NCI-H2196 treated with DMSO at 0.1 percent for 48 hours (cell line): ENCODE measurements at regions not wholly inside any gene's neighbourhood (a gene's known extent, or its start where the extent isn't known, plus 50 kb on each side); places are given as distances from the start of the nearest gene placed in this dataset.
A peak's percentile ranks its signal among the peaks of the same experiment; 100 is the strongest.

Experiments
- DNase-seq: peaks from one replicate; lab custom pipeline; 2025; ENCODE audit not compliant: unreplicated experiment; lab: John Stamatoyannopoulos, UW

- no peak for DNase-seq
Observed at GRCh38 chr11:119941636-119942411, 196.1 kb downstream of the TRIM29 start.

- no peak for DNase-seq
Observed at GRCh38 chr11:119941171-119941570, 196.7 kb downstream of the TRIM29 start.

GRCh38 chr11:119940401-119940976, 197.4 kb downstream of the TRIM29 start:
- no peak for DNase-seq

- DNase-seq: no peak
Observed at GRCh38 chr11:119937412-119937811, 200.5 kb downstream of the TRIM29 start.

GRCh38 chr11:119936426-119936825, 201.5 kb downstream of the TRIM29 start:
- no peak for DNase-seq

GRCh38 chr11:119935349-119935925, 202.5 kb downstream of the TRIM29 start:
- no peak for DNase-seq

- DNase-seq: no peak
Observed at GRCh38 chr11:119934866-119935265, 203.0 kb downstream of the TRIM29 start.

GRCh38 chr11:119934267-119934666, 203.6 kb downstream of the TRIM29 start:
- no peak for DNase-seq

- DNase-seq: no peak
Observed at GRCh38 chr11:119933584-119933983, 204.3 kb downstream of the TRIM29 start.

GRCh38 chr11:119932828-119933562, 204.0 kb upstream of the NECTIN1 start:
- no peak for DNase-seq

GRCh38 chr11:119928047-119928446, 199.0 kb upstream of the NECTIN1 start:
- DNase-seq: no peak

- no peak for DNase-seq
Observed at GRCh38 chr11:119924017-119924416, 195.0 kb upstream of the NECTIN1 start.

- DNase-seq: no peak
Observed at GRCh38 chr11:119921571-119921970, 192.6 kb upstream of the NECTIN1 start.

- no peak for DNase-seq
Observed at GRCh38 chr11:119920666-119921387, 191.8 kb upstream of the NECTIN1 start.

- DNase-seq: no peak
Observed at GRCh38 chr11:119919656-119920055, 190.7 kb upstream of the NECTIN1 start.

- no peak for DNase-seq
Observed at GRCh38 chr11:119918347-119918746, 189.3 kb upstream of the NECTIN1 start.

GRCh38 chr11:119916568-119916967, 187.6 kb upstream of the NECTIN1 start:
- no peak for DNase-seq

GRCh38 chr11:119912229-119912628, 183.2 kb upstream of the NECTIN1 start:
- peak; percentile 28 for DNase-seq

GRCh38 chr11:119910650-119911049, 181.7 kb upstream of the NECTIN1 start:
- DNase-seq: no peak

GRCh38 chr11:119910051-119910450, 181.1 kb upstream of the NECTIN1 start:
- DNase-seq: no peak

- DNase-seq: no peak
Observed at GRCh38 chr11:119909495-119909894, 180.5 kb upstream of the NECTIN1 start.
